A549 (cell line): ENCODE measurements at regions not wholly inside any gene's neighbourhood (a gene's known extent, or its start where the extent isn't known, plus 50 kb on each side); places are given as distances from the start of the nearest gene placed in this dataset.

Source experiments
- CHD2 ChIP-seq: fragments of 150-350 bp; IDR thresholded peaks from 2 replicates; pipeline ENCODE4 v1.6.1; 2014; ENCODE audit warnings: low read length; ENCODE audit not compliant: partially characterized antibody
- HDAC2 ChIP-seq: fragments of 200-600 bp; sonication (generic); IDR thresholded peaks from 2 replicates; pipeline ENCODE4 v1.6.1; 2016
- JUNB ChIP-seq: fragments of >200 bp; sonication (Bioruptor Twin); formaldehyde crosslinking; IDR thresholded peaks from 2 replicates; pipeline ENCODE4 v1.6.1; 2016
- NPAS2 ChIP-seq: fragments of 250-450 bp; sonication (Bioruptor Pico); IDR thresholded peaks from 2 replicates; pipeline ENCODE4 v1.8.0; 2022; ENCODE audit warnings: mild to moderate bottlenecking, moderate library complexity, borderline replicate concordance
- PBX3 ChIP-seq: IDR thresholded peaks from 2 replicates; pipeline ENCODE4 v1.6.1; 2012
- PHF8 ChIP-seq: fragments of 200-600 bp; sonication (generic); IDR thresholded peaks from 2 replicates; pipeline ENCODE4 v1.6.1; 2016; ENCODE audit warnings: low read depth, mild to moderate bottlenecking, antibody characterized with exemption, moderate library complexity, borderline replicate concordance
- POLR2AphosphoS2 ChIP-seq: conservative IDR thresholded peaks from 2 replicates; pipeline ENCODE4 v1.6.1; 2012; ENCODE audit warnings: low read length, improper control_type of control experiment, inconsistent platforms
- RAD21 ChIP-seq, 2 experiments: fragments of >200 bp in 1 of 2; sonication (Bioruptor Twin) in 1 of 2; formaldehyde crosslinking in 1 of 2; IDR thresholded peaks in 1 of 2; conservative IDR thresholded peaks in 1 of 2; 2 replicates in 1 of 2; 3 replicates in 1 of 2; pipeline ENCODE4 v1.6.1; 2012 to 2018; ENCODE audit warnings: inconsistent platforms in 1 of 2
- TF ChIP-seq, protein P1 (sequence below): fragments of >200 bp; sonication (Bioruptor Twin); formaldehyde crosslinking; IDR thresholded peaks from 3 replicates; pipeline ENCODE4 v1.5.1; 2016

DNA sequence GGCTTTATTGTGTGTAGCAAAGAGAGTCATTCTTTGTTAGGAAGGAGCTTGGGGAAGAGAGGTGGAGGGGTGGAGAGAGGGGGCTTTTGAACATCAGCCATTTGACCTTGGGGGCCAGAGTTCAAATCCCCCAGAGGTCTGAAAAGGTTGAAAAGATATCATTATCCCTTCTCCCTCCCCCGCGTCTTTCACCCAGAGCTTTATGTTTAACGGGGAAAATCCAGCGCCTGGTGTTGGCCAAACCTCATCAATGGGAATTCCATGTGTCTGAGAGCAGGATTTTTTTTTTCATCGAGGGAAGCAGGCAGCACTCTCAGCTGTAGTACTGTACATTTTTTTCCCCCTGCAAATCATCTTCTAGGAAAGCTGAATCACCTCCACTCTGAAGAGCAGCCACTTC is 122.4 kb upstream of the HSD17B12 start:
- TF ChIP-seq RAD21 (conservative IDR thresholded peaks at IDR 0.05 in 1 of 2, IDR thresholded peaks at IDR 0.05 in 1 of 2) (no peak), PHF8 (no peak), NPAS2 (CRISPR knock-in tag) (no peak), CHD2 (no peak), HDAC2 (no peak), JUNB (no peak), PBX3 (no peak), POLR2AphosphoS2 (no peak)
- TF ChIP-seq, protein P1, sequence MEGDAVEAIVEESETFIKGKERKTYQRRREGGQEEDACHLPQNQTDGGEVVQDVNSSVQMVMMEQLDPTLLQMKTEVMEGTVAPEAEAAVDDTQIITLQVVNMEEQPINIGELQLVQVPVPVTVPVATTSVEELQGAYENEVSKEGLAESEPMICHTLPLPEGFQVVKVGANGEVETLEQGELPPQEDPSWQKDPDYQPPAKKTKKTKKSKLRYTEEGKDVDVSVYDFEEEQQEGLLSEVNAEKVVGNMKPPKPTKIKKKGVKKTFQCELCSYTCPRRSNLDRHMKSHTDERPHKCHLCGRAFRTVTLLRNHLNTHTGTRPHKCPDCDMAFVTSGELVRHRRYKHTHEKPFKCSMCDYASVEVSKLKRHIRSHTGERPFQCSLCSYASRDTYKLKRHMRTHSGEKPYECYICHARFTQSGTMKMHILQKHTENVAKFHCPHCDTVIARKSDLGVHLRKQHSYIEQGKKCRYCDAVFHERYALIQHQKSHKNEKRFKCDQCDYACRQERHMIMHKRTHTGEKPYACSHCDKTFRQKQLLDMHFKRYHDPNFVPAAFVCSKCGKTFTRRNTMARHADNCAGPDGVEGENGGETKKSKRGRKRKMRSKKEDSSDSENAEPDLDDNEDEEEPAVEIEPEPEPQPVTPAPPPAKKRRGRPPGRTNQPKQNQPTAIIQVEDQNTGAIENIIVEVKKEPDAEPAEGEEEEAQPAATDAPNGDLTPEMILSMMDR = no peak
